OCI-LY3 (cell line): ENCODE measurements at regions not wholly inside any gene's neighbourhood (a gene's known extent, or its start where the extent isn't known, plus 50 kb on each side); places are given as distances from the start of the nearest gene placed in this dataset.

Experiments
- H2AFZ ChIP-seq: fragments of 200-600, 300-600 bp; shearing (Covaris generic); 2 replicates; pipeline ENCODE4 v1.6.0; 2014; ENCODE audit warnings: antibody characterized with exemption, low read depth, low read length
- H3K27ac ChIP-seq: fragments of 200-600, 300-600 bp; sonication (generic); 2 replicates; pipeline ENCODE4 v1.5.1; 2014; ENCODE audit warnings: mild to moderate bottlenecking, low read length, moderate library complexity, mixed read lengths
- H3K27me3 ChIP-seq: fragments of 200-600, 300-600 bp; sonication (generic); 2 replicates; pipeline ENCODE4 v1.6.1; 2014; ENCODE audit warnings: low read depth, low read length, mixed read lengths
- H3K36me3 ChIP-seq: fragments of 200-600, 300-600 bp; sonication (generic); replicated peaks from 2 replicates; pipeline ENCODE3; 2014; ENCODE audit warnings: low read depth, low read length, mixed read lengths
- H3K4me1 ChIP-seq: fragments of 300-600, 200-600 bp; sonication (generic); 2 replicates; pipeline ENCODE4 v1.6.1; 2014; ENCODE audit warnings: low read length, mixed read lengths
- H3K4me2 ChIP-seq: fragments of 200-600, 300-600 bp; sonication (generic); 2 replicates; pipeline ENCODE4 v1.6.1; 2014; ENCODE audit warnings: low read length, mixed read lengths
- H3K4me3 ChIP-seq: fragments of 300-600, 200-600 bp; sonication (generic); 2 replicates; pipeline ENCODE4 v1.5.1; 2014; ENCODE audit warnings: antibody characterized with exemption, mild to moderate bottlenecking, low read length, moderate library complexity
- H3K79me2 ChIP-seq: fragments of 300-600, 200-600 bp; shearing (Covaris generic); 2 replicates; pipeline ENCODE4 v1.6.1; 2014; ENCODE audit warnings: mild to moderate bottlenecking, low read length, mixed read lengths
- H3K9ac ChIP-seq: fragments of 300-600, 200-600 bp; shearing (Covaris generic); 2 replicates; pipeline ENCODE4 v1.6.0; 2014; ENCODE audit warnings: mild to moderate bottlenecking, low read length, moderate library complexity
- H3K9me3 ChIP-seq: fragments of 200-600, 300-600 bp; shearing (Covaris generic); 2 replicates; pipeline ENCODE4 v1.6.1; 2014; ENCODE audit warnings: low read length, mixed read lengths; ENCODE audit not compliant: insufficient read depth
- H4K20me1 ChIP-seq: fragments of 200-600, 300-600 bp; sonication (generic); 2 replicates; pipeline ENCODE4 v1.6.1; 2016; ENCODE audit warnings: low read length, mixed read lengths; ENCODE audit not compliant: insufficient read depth
- CTCF ChIP-seq: fragments of 200-600, 300-600 bp; sonication (generic); IDR thresholded peaks from 2 replicates; pipeline ENCODE4 v1.5.1; 2014; ENCODE audit warnings: antibody characterized with exemption, low read length, low read depth
- EZH2phosphoT487 ChIP-seq: fragments of 200-600 bp; shearing (Covaris generic); IDR thresholded peaks from 2 replicates; pipeline ENCODE4 v1.6.1; 2018; ENCODE audit warnings: antibody characterized with exemption, mixed run types, low read depth

GRCh38 chr20:29687438-29687837, 1570.0 kb upstream of the DEFB115 start:
- Histone ChIP-seq H3K27me3 (no peaks in the 10 kb centered on the region), H3K4me1 (no peaks in the 10 kb centered on the region), H3K27ac (no peak overlapping the region), H3K4me2 (no peak overlapping the region), H2AFZ (no peak overlapping the region), H3K9ac (no peak overlapping the region), H3K4me3 (no peak overlapping the region), H3K36me3 (no peaks in the 10 kb centered on the region), H4K20me1 (no peaks in the 10 kb centered on the region), H3K79me2 (no peaks in the 10 kb centered on the region), H3K9me3 (no peaks in the 10 kb centered on the region)
- no peak for TF ChIP-seq CTCF
- TF ChIP-seq EZH2phosphoT487, result no peak

GRCh38 chr20:29689411-29690225, 1567.8 kb upstream of the DEFB115 start:
- Histone ChIP-seq H3K27ac (no peak overlapping the region), H4K20me1 (no peaks in the 10 kb centered on the region), H3K27me3 (no peaks in the 10 kb centered on the region), H3K79me2 (no peaks in the 10 kb centered on the region), H3K4me3 (no peak overlapping the region), H3K9ac (no peak overlapping the region), H3K9me3 (no peaks in the 10 kb centered on the region), H3K4me2 (no peak overlapping the region), H3K36me3 (no peaks in the 10 kb centered on the region), H2AFZ (no peak overlapping the region), H3K4me1 (no peaks in the 10 kb centered on the region)
- no peak for TF ChIP-seq CTCF
- TF ChIP-seq EZH2phosphoT487, result no peak

- H3K4me2 ChIP-seq, result no peak overlapping the region
These were observed 1567.2 kb upstream of the DEFB115 start for GRCh38 chr20:29690274-29690673.

GRCh38 chr20:29740601-29740950, 1516.9 kb upstream of the DEFB115 start:
- no peak overlapping the region for H3K27ac ChIP-seq
- no peaks in the 10 kb centered on the region for H4K20me1 ChIP-seq
- no peak for TF ChIP-seq CTCF
- no peak for TF ChIP-seq EZH2phosphoT487
- no peak overlapping the region for H3K9ac ChIP-seq
- H3K4me1 ChIP-seq, result no peaks in the 10 kb centered on the region
- H2AFZ ChIP-seq, result no peak overlapping the region
- H3K4me3 ChIP-seq, result no peak overlapping the region
- H3K79me2 ChIP-seq, result no peaks in the 10 kb centered on the region
- H3K36me3 ChIP-seq, result no peaks in the 10 kb centered on the region
- H3K4me2 ChIP-seq, result no peak overlapping the region
- no peaks in the 10 kb centered on the region for H3K27me3 ChIP-seq
- no peaks in the 10 kb centered on the region for H3K9me3 ChIP-seq

More at GRCh38 chr20:29690274-29690673, 1567.2 kb upstream of the DEFB115 start:
- Histone ChIP-seq H3K9me3 (no peaks in the 10 kb centered on the region), H3K27ac (no peak overlapping the region), H2AFZ (no peak overlapping the region), H3K79me2 (no peaks in the 10 kb centered on the region), H3K27me3 (no peaks in the 10 kb centered on the region), H3K9ac (no peak overlapping the region), H3K4me1 (no peaks in the 10 kb centered on the region), H4K20me1 (no peaks in the 10 kb centered on the region), H3K4me3 (no peak overlapping the region), H3K36me3 (no peaks in the 10 kb centered on the region)
- no peak for TF ChIP-seq EZH2phosphoT487
- TF ChIP-seq CTCF, result no peak
